ENCODE measurements at regions not wholly inside any gene's neighbourhood (a gene's known extent, or its start where the extent isn't known, plus 50 kb on each side); places are given as distances from the start of the nearest gene placed in this dataset.

DNA sequence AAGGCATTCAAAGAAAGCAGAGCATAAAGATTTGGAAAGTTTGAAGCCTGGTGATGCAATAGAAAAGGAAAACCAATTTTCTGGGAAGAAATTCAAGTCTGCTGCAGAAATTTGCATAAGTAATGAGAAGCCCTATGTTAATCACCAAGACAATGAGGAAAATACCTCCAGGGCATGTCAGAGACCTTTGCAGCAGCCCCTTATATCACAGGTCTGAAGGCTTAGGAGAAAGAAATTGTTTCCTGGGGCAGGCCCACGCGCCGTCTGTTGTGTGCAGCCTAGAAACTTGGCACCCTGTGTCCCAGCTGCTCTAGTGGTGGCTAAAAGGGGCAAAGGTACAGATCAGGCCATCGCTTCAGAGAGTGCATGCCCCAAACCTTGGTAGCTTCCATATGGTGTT is 495.3 kb upstream of the CDH6 start:
- DNase-seq, result no peak

- DNase-seq, result no peak
Measured at GRCh38 chr5:30693326-30693725, 500.2 kb upstream of the CDH6 start.

- no peak for DNase-seq
Measured at GRCh38 chr5:30690931-30691330, 502.6 kb upstream of the CDH6 start.

GRCh38 chr5:30687461-30687860 is 506.0 kb upstream of the CDH6 start:
- DNase-seq, result no peak

DNA sequence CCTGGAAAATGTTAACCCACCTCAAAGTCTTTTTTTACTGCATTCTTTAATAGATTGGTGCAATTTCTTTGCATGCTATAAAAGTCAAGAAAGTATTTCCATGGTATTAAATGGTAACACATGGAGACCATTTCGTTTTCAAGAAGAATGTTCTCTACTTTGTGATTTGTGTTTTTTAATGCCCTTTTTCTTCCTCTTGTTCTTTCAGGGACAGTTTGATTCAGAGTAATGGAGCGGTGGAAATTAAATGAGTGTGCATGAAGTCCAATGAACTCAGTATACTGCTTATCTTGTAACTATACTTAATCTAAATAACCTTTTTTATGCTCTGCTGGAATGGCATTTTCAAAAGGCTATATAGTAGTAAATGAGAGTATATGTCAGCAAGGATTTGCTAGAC is 507.0 kb upstream of the CDH6 start:
- no peak for DNase-seq

GRCh38 chr5:30676223-30676840 is 517.2 kb upstream of the CDH6 start:
- DNase-seq, result no peak

- DNase-seq, result no peak
Measured at GRCh38 chr5:30667293-30667692, 526.2 kb upstream of the CDH6 start.

DNA sequence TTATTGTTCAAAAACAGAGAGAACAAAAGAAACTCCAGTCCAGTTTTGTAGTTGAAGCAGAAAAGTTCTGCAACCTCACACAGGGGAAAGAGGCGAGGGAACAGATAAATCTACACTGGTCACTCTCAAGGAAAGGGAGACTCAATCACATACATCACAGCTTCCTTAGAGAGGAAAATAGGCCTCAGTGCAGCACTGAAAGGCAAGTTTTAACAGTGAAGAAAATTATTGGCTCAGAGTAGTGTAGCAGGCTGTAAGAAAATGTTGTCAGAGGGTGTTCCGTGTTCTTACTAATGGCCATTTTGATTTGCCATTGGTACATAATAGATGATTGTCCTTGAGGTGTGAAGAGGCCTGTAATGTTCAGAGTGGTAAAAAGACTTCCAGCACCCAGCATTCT is 530.0 kb upstream of the CDH6 start:
- DNase-seq, result no peak

GRCh38 chr5:30662373-30662772 is 531.1 kb upstream of the CDH6 start:
- no peak for DNase-seq

DNA sequence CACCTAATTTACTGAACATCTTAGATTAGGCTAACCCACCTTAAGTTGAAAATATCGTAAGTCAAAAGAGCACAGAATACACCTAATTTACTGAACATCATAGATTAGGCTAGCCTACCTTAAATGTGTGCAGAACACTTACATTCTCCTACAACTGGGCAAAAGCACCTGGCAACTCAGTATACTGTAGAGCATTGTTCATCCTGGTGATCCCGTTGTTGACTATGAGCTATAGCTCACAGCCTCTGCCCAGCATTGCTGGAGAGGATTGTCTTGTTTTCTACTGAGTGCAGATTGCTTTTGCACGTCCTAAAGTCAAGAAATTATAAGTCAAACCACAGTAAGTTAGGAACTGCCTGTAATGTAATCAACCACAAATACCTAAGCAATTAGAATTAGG is 531.8 kb upstream of the CDH6 start:
- DNase-seq, result no peak

GRCh38 chr5:30659417-30659816 is 534.1 kb upstream of the CDH6 start:
- no peak for DNase-seq

- no peak for DNase-seq
Measured at GRCh38 chr5:30650311-30650710, 543.2 kb upstream of the CDH6 start.

DNA sequence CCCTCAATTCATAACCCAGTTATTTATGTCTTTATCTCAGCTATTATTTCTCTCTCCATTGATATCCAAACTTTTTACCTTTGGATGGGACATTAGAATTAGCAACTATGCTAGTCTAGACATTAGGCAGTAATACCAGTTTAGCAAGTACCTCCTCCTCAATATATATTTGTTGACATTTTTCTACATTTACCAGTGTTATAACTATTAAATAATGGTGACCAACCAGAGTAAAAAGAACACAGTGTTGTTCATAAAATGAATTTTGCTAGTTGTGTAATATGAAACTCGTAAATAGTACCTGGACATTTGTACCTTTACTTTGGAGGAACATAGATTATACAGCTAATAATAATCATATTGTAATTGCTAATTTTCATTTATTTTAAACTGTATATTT is 554.6 kb upstream of the CDH6 start:
- no peak for DNase-seq

DNA sequence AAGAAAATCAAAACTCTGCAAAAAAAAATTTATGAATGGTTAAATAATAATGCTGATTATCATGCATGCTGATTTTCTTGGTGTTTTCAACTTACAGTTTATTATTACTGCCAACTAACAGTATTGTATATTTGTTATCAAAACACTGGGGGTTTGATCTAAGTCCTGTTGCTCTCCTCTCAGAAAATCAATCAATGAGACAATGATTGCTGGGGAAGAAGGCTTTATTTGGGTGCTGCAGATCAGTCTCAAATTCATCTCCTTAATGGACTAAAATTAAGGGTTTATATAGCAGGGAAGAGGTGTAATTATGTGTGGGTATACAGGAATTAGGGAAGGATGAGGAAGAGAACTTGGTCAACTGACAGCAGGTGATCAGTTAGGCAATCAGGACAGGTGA is 565.5 kb upstream of the CDH6 start:
- no peak for DNase-seq

GRCh38 chr5:30626557-30626956 is 566.9 kb upstream of the CDH6 start:
- DNase-seq, result no peak

GRCh38 chr5:30620481-30621085 is 572.9 kb upstream of the CDH6 start:
- DNase-seq, result no peak

GRCh38 chr5:30608501-30608900 is 585.0 kb upstream of the CDH6 start:
- no peak for DNase-seq

DNA sequence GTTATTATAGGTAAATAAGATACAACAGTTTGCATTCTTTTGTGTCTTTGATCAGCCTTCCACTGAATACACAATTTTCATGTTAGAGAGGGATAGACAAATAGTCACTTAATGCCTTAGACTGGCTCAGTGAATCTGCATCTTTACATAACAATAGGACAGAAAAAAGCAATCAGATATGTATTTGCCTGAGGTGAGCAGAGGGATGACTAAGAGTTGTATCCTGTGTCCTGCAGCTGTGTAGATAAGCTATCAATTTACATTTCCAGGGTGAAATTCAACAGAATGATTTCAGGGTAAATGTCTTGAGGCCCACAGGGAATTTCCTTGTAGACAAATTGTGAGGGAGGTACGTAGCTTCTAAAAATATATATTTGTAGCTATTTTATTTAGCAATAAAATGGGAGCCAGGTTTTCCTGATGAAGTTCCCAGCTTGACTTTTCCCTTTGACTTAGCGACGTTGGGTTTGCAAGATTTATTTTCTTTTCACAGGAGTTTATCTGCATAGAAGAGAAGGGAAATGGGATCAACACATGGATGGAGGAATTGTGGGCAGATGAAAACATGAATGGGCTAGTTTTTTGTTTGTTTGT is 586.1 kb upstream of the CDH6 start:
- DNase-seq, result no peak

- no peak for DNase-seq
Measured at GRCh38 chr5:30605693-30606268, 587.7 kb upstream of the CDH6 start.

GRCh38 chr5:30604648-30605262 is 588.7 kb upstream of the CDH6 start:
- DNase-seq, result no peak

DNA sequence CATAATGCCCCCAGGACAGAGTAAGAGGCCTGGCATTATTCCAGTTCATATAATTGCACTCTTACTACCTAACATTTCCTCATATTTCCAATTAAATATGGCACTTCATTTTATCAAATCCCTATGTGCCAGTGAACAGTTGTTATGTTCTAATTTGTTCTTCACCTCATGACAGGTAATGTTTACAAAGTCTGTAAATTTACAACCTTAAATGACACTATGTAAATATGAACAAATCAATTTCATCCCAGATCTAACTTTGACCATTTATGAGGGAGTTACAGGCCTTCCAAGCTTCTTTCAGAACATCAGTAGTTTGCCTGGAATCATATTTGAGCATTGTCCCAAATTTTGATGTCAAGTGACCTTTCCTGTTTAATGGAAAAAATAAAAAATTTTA is 592.6 kb upstream of the CDH6 start:
- no peak for DNase-seq

DNA sequence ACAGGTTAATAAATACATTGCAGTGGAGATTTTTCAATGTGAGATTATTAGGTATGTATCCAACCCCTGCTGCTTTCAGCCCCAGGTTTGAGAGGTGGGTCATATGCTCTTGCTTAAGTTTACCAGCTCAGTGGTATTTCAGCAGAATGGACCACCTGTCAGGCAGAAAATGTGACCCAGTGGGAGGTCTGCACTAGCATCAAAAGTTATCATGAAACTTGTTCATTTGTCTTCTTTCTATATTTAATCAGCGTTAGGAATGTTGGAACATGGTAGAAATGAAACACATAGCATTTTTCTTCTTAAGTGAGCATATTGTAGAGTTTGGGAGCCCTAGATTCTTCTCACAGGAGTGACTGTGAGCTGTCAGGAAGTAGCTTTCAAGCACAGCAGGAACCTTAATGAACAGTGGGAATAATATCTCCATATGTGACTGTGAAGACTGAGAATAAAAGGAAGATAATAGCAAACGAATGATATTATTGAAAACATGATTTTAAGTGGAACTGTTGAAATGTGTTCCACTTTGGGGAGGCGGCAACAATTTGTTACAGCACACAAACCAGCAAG is 596.9 kb upstream of the CDH6 start:
- DNase-seq, result no peak

- DNase-seq, result no peak
Measured at GRCh38 chr5:30594331-30594730, 599.2 kb upstream of the CDH6 start.

DNA sequence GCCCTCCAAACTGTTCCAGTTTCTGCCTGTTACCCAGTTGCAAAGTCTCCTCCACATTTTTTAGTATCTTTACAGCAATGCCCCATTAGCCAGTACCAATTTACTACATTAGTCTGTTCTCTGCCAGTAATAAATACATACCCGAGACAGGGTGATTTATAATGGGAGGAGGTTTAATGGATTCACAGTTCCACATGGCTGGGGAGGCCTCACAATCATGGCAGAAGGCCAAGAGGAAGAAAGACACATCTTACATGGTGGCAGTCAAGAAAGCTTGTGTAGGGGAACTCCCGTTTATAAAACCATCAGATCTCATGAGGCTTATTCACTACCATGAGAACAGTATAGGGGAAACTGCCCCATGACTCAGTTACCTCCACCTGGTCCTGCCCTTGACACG is 600.7 kb upstream of the CDH6 start:
- no peak for DNase-seq
